ENCODE measurements at regions not wholly inside any gene's neighbourhood (a gene's known extent, or its start where the extent isn't known, plus 50 kb on each side); places are given as distances from the start of the nearest gene placed in this dataset.

GRCh38 chr16:47888142-47888541, 267.7 kb downstream of the ABCC12 start:
- Histone ChIP-seq H3K27ac (replicated peaks) (no peak overlapping the region), H3K27me3 (ENCODE audit: insufficient read depth, poor library complexity, severe bottlenecking) (peaks cover 17% of the 10 kb centered on the region), H3K4me3 (replicated peaks; ENCODE audit: insufficient read depth, low read length) (no peak overlapping the region)
- DNase-seq (ENCODE audit: low read depth in 1 of 2, low spot score in 1 of 2): no peak
- TF ChIP-seq POLR2AphosphoS5 (IDR thresholded peaks at IDR 0.05; ENCODE audit: low read depth): no peak
- TF ChIP-seq REST (IDR thresholded peaks at IDR 0.05; ENCODE audit: insufficient replicate concordance, low read depth): no peak
- TF ChIP-seq GABPA (IDR thresholded peaks at IDR 0.05; ENCODE audit: low read depth): no peak
- TF ChIP-seq, protein P1, sequence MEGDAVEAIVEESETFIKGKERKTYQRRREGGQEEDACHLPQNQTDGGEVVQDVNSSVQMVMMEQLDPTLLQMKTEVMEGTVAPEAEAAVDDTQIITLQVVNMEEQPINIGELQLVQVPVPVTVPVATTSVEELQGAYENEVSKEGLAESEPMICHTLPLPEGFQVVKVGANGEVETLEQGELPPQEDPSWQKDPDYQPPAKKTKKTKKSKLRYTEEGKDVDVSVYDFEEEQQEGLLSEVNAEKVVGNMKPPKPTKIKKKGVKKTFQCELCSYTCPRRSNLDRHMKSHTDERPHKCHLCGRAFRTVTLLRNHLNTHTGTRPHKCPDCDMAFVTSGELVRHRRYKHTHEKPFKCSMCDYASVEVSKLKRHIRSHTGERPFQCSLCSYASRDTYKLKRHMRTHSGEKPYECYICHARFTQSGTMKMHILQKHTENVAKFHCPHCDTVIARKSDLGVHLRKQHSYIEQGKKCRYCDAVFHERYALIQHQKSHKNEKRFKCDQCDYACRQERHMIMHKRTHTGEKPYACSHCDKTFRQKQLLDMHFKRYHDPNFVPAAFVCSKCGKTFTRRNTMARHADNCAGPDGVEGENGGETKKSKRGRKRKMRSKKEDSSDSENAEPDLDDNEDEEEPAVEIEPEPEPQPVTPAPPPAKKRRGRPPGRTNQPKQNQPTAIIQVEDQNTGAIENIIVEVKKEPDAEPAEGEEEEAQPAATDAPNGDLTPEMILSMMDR (IDR thresholded peaks at IDR 0.05; ENCODE audit: insufficient read depth, low read length): no peak
- TF ChIP-seq SPI1 (IDR thresholded peaks at IDR 0.05; ENCODE audit: borderline replicate concordance, low read depth): no peak

DNA sequence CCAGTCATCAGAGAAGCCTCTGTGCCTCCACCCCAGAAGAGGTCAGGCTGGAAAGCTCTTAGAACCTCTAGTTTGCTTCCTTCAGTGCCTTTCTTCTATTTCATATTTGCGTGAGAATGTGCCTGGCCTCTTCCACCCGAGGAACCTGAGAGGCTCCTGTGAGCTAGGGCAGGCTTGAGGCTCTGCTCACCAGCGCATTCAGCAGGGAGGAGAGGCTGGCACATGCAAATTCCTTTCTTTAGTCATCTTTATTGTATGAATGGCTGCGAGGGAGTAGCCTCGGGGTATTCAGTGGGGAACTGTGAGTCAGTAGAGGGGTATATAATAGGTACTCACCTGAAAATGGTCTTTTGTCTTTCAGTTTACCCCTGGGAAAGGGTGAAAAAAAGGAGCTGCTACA, 268.3 kb downstream of the ABCC12 start:
- H3K27ac ChIP-seq (replicated peaks): no peak overlapping the region
- DNase-seq (ENCODE audit: low read depth in 1 of 2, low spot score in 1 of 2): no peak
- H3K4me3 ChIP-seq (replicated peaks; ENCODE audit: insufficient read depth, low read length): no peak overlapping the region
- peaks cover 17% of the 10 kb centered on the region for H3K27me3 ChIP-seq (ENCODE audit: insufficient read depth, poor library complexity, severe bottlenecking)
- no peak for TF ChIP-seq POLR2AphosphoS5 (IDR thresholded peaks at IDR 0.05; ENCODE audit: low read depth)
- no peak for TF ChIP-seq GABPA (IDR thresholded peaks at IDR 0.05; ENCODE audit: low read depth)
- no peak for TF ChIP-seq SPI1 (IDR thresholded peaks at IDR 0.05; ENCODE audit: borderline replicate concordance, low read depth)
- TF ChIP-seq REST (IDR thresholded peaks at IDR 0.05; ENCODE audit: insufficient replicate concordance, low read depth): no peak
- TF ChIP-seq, protein P1 (IDR thresholded peaks at IDR 0.05; ENCODE audit: insufficient read depth, low read length): no peak

- no peak overlapping the region for H3K27ac ChIP-seq (replicated peaks)
- TF ChIP-seq, protein P1 (IDR thresholded peaks at IDR 0.05; ENCODE audit: insufficient read depth, low read length): no peak
- TF ChIP-seq POLR2AphosphoS5 (IDR thresholded peaks at IDR 0.05; ENCODE audit: low read depth) (no peak), GABPA (IDR thresholded peaks at IDR 0.05; ENCODE audit: low read depth) (no peak), SPI1 (IDR thresholded peaks at IDR 0.05; ENCODE audit: borderline replicate concordance, low read depth) (no peak), REST (IDR thresholded peaks at IDR 0.05; ENCODE audit: insufficient replicate concordance, low read depth) (no peak)
- peaks cover 17% of the 10 kb centered on the region for H3K27me3 ChIP-seq (ENCODE audit: insufficient read depth, poor library complexity, severe bottlenecking)
- no peak for DNase-seq (ENCODE audit: low read depth in 1 of 2, low spot score in 1 of 2)
- no peak overlapping the region for H3K4me3 ChIP-seq (replicated peaks; ENCODE audit: insufficient read depth, low read length)
Observed at GRCh38 chr16:47886631-47887415, 269.0 kb downstream of the ABCC12 start.
